ENCODE measurements at regions not wholly inside any gene's neighbourhood (a gene's known extent, or its start where the extent isn't known, plus 50 kb on each side); places are given as distances from the start of the nearest gene placed in this dataset.

- Histone ChIP-seq H3K4me3 (ENCODE audit: low read length) (no peak overlapping the region), H4K20me1 (ENCODE audit: insufficient read depth, low read length) (no peaks in the 10 kb centered on the region), H3K36me3 (replicated peaks; ENCODE audit: low read depth, low read length) (no peaks in the 10 kb centered on the region), H3K9me3 (ENCODE audit: insufficient read depth, low read length) (no peaks in the 10 kb centered on the region), H3K4me1 (ENCODE audit: low read length) (no peaks in the 10 kb centered on the region), H3K4me2 (ENCODE audit: low read length) (no peak overlapping the region), H3K27me3 (ENCODE audit: low read depth, low read length) (no peaks in the 10 kb centered on the region), H3K27ac (ENCODE audit: low read length) (no peak overlapping the region), H3K79me2 (ENCODE audit: low read length) (no peaks in the 10 kb centered on the region), H2AFZ (ENCODE audit: low read depth, low read length) (no peak overlapping the region), H3K9ac (ENCODE audit: low read length) (no peak overlapping the region)
- TF ChIP-seq CTCF (IDR thresholded peaks at IDR 0.05; ENCODE audit: low read depth, low read length) (no peak), EZH2phosphoT487 (IDR thresholded peaks at IDR 0.05; ENCODE audit: low read depth) (no peak)
Observed at GRCh38 chr18:78689606-78690005, 290.0 kb upstream of the SALL3 start.

DNA sequence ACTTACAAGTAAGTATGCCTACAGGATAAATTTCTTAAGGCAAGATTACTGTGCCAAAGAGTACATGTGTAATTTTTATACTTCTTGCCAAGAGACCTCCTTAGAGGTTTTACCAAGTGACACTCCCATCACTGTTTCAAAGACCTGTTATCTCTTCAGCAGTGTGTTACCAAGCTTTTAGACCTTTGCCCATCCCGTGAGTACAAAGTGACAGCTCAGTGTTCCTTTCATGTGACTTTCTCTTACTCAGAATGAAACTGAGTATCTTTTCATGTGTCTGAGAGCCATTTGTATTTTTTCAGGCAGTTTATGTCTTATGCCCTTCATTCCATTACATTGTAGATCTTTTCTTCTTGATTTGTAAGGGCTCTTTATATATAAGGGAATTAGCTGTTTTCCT, 287.5 kb upstream of the SALL3 start:
- Histone ChIP-seq H3K27ac (ENCODE audit: low read length) (no peak overlapping the region), H3K9ac (ENCODE audit: low read length) (no peak overlapping the region), H3K27me3 (ENCODE audit: low read depth, low read length) (no peaks in the 10 kb centered on the region), H3K79me2 (ENCODE audit: low read length) (no peaks in the 10 kb centered on the region), H3K36me3 (replicated peaks; ENCODE audit: low read depth, low read length) (no peaks in the 10 kb centered on the region), H3K4me3 (ENCODE audit: low read length) (no peak overlapping the region), H3K4me1 (ENCODE audit: low read length) (no peaks in the 10 kb centered on the region), H3K4me2 (ENCODE audit: low read length) (no peak overlapping the region), H3K9me3 (ENCODE audit: insufficient read depth, low read length) (no peaks in the 10 kb centered on the region), H4K20me1 (ENCODE audit: insufficient read depth, low read length) (no peaks in the 10 kb centered on the region), H2AFZ (ENCODE audit: low read depth, low read length) (no peak overlapping the region)
- TF ChIP-seq EZH2phosphoT487 (IDR thresholded peaks at IDR 0.05; ENCODE audit: low read depth) (no peak), CTCF (IDR thresholded peaks at IDR 0.05; ENCODE audit: low read depth, low read length) (no peak)

- Histone ChIP-seq H3K9ac (ENCODE audit: low read length) (no peak overlapping the region), H2AFZ (ENCODE audit: low read depth, low read length) (no peak overlapping the region)
- TF ChIP-seq CTCF (IDR thresholded peaks at IDR 0.05; ENCODE audit: low read depth, low read length) (no peak), EZH2phosphoT487 (IDR thresholded peaks at IDR 0.05; ENCODE audit: low read depth) (no peak)
Observed at GRCh38 chr18:78693429-78693828, 286.2 kb upstream of the SALL3 start.

GRCh38 chr18:78696698-78697435, 282.8 kb upstream of the SALL3 start:
- H3K79me2 ChIP-seq (ENCODE audit: low read length): no peaks in the 10 kb centered on the region
- H4K20me1 ChIP-seq (ENCODE audit: insufficient read depth, low read length): no peaks in the 10 kb centered on the region
- H3K9ac ChIP-seq (ENCODE audit: low read length): no peak overlapping the region
- H3K4me3 ChIP-seq (ENCODE audit: low read length): no peak overlapping the region
- no peaks in the 10 kb centered on the region for H3K36me3 ChIP-seq (replicated peaks; ENCODE audit: low read depth, low read length)
- TF ChIP-seq CTCF (IDR thresholded peaks at IDR 0.05; ENCODE audit: low read depth, low read length) (no peak), EZH2phosphoT487 (IDR thresholded peaks at IDR 0.05; ENCODE audit: low read depth) (no peak)
- H3K4me1 ChIP-seq (ENCODE audit: low read length): no peaks in the 10 kb centered on the region
- no peak overlapping the region for H3K27ac ChIP-seq (ENCODE audit: low read length)
- no peak overlapping the region for H3K4me2 ChIP-seq (ENCODE audit: low read length)
- H3K9me3 ChIP-seq (ENCODE audit: insufficient read depth, low read length): no peaks in the 10 kb centered on the region
- H2AFZ ChIP-seq (ENCODE audit: low read depth, low read length): no peak overlapping the region
- H3K27me3 ChIP-seq (ENCODE audit: low read depth, low read length): no peaks in the 10 kb centered on the region

More at GRCh38 chr18:78693429-78693828, 286.2 kb upstream of the SALL3 start:
- Histone ChIP-seq H3K4me3 (ENCODE audit: low read length) (no peak overlapping the region), H3K79me2 (ENCODE audit: low read length) (no peaks in the 10 kb centered on the region), H3K27ac (ENCODE audit: low read length) (no peak overlapping the region), H3K27me3 (ENCODE audit: low read depth, low read length) (no peaks in the 10 kb centered on the region), H4K20me1 (ENCODE audit: insufficient read depth, low read length) (no peaks in the 10 kb centered on the region), H3K36me3 (replicated peaks; ENCODE audit: low read depth, low read length) (no peaks in the 10 kb centered on the region), H3K9me3 (ENCODE audit: insufficient read depth, low read length) (no peaks in the 10 kb centered on the region), H3K4me2 (ENCODE audit: low read length) (no peak overlapping the region), H3K4me1 (ENCODE audit: low read length) (no peaks in the 10 kb centered on the region)
